ENCODE measurements at regions not wholly inside any gene's neighbourhood (a gene's known extent, or its start where the extent isn't known, plus 50 kb on each side); places are given as distances from the start of the nearest gene placed in this dataset.
"Not testable (repeated sequence)": the region's sequence is repeated elsewhere in the genome, so short reads cannot be mapped to it uniquely, and the experiment has no call there.

DNA sequence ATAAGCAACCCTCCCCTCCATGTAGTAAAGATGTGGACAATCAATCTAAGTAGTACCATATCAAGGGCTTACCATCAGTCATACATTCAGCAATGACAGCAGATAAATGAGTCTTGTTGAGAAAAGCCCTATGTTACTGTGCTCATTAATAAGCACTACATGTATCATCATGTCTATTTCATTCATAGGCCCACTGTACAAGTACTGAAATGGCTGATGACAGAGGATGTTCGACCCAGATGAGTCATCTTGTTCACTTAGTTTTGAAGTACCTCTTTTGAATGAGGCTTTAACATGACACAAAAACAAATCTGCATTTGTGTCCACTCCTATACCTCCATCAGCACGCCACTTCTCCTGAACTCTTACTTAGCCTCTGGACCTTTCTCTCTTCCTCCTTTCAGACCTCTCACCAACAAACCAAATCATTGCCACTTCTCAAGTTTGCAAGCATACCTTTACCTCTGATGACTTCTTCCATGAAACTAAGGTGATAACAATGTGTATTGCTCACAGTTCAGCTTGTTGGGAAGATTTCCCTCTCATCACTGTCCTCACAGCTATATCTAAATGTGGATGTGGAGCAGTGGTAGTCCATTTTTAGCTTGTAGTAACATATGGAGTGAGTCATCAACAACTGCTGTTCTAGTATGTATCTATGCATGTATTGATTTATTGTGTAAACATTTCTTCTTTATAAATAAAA is 921.0 kb upstream of the SLC39A10 start:
- DNase-seq: no peak

- no peak for DNase-seq
Observed at GRCh38 chr2:194730266-194730665, 926.8 kb upstream of the SLC39A10 start.

DNA sequence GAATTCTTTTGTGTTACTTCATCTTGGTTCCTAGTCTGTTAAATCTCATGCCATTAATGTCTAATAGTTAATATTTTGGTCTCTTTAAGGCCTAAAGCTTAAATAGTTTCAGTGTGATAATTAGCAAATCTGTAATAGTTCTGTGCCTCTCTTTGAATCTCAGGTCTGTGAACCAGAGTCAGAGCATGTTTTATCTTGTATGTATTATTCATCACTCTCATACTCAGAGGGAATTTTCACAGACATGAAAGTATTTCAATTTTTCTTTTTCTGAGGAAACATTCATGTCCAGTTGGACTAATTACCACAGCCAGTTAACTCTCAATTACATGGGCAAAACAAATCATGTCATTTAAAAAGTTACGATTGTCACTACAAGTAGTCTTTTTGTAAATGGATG is 931.9 kb upstream of the SLC39A10 start:
- DNase-seq: no peak

DNA sequence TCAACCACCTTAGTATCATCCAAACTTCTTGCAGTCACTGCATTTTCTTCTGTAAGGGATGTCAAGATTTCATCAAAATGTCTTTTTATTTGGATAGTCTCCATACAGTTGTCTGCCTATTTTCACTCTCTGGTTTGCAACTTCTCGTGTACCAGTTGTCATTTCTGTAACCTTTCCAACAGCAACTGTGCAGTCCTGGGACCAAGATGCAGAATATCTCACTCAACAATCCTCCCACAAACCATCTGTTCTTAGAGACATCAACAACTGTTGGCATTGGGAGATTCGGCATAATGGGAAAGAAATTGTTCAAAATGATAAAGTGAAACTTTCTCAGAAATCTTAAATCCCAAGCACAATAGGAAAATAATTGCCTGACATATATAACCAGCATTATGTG is 933.6 kb upstream of the SLC39A10 start:
- DNase-seq: no peak

DNA sequence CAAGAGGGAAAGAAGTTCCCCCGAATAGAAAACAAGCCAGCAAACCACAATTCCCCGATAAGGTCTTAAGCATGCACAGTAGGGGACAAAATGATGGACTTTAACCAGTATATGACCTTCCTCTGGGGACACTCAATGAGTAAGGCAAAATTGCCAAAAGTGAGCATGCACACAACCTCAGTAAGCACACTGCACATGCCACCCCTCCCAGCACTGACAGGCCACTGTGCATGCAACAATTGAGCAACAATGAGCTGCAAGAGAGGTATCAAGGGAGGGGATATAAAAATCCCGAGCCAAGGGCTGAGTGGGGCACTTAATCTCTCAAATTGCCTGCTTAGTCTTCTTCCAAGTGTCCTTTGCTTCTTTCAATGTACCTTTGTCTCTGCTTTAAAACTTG is 935.8 kb upstream of the SLC39A10 start:
- DNase-seq: no peak

- no peak for DNase-seq
Observed at GRCh38 chr2:194720462-194720861, 936.6 kb upstream of the SLC39A10 start.

GRCh38 chr2:194718881-194719280 is 938.1 kb upstream of the SLC39A10 start:
- no peak for DNase-seq

DNA sequence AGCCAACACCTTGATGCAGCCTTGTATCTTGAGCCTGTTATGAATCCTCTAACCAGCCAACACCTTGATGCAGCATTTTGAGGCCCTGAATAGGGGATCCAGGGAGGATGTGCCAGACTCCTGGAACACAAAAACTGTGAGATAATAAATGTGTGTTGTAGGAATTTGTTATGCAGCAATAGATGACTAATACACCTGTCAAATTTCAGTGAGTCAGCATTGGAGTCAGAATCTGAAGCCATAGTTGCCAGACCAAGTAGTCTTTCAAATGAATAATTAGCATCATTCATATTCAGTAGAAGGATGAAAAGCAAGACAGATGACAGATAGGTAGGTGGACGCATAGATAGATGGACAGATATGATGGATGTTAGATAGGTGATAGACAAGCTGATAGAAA is 942.5 kb upstream of the SLC39A10 start:
- no peak for DNase-seq

DNA sequence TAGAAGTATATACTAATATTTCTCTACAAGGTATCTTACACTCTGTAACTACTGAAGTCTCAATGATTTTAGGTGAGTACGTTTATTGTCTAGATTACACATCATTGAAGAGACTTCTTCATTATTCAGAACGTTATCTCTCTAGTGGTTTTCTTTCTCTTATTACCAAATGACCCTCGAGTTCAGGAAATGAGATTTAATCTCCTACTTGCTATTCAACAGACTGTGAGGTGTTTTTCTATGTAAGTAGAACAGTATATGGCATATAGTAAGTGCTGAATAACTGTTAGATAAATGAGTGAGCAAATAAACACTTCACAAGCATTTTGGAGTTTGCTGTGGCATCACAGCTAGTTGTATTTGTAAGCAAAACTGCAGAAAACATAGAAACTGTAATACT is 947.2 kb upstream of the SLC39A10 start:
- no peak for DNase-seq

GRCh38 chr2:194706179-194706578 is 950.8 kb upstream of the SLC39A10 start:
- no peak for DNase-seq

GRCh38 chr2:194705398-194705797 is 951.6 kb upstream of the SLC39A10 start:
- DNase-seq: no peak

GRCh38 chr2:194700726-194701125 is 956.3 kb upstream of the SLC39A10 start:
- no peak for DNase-seq

- no peak for DNase-seq
Observed at GRCh38 chr2:194700116-194700515, 956.9 kb upstream of the SLC39A10 start.

- DNase-seq: no peak
Observed at GRCh38 chr2:194698012-194698411, 959.0 kb upstream of the SLC39A10 start.

- DNase-seq: no peak
Observed at GRCh38 chr2:194697439-194697838, 959.6 kb upstream of the SLC39A10 start.

DNA sequence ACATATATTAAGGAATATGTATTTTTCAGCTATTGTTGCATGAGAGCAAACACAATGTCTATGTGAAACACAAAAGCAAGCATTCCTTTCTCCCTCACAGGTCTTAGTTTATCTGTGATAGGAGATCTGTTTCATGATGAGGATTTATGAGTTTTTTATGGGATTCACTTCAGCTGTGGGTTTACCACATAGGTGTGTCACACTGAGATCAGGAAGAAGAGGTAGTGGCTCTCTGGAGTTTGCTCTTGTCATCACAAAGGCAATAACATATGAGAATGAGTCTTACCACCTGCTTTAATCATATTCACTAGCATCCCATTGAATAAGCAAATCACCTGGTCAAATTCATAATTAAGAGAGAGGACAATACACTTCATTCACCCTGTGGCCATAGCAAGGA is 960.3 kb upstream of the SLC39A10 start:
- DNase-seq: no peak

DNA sequence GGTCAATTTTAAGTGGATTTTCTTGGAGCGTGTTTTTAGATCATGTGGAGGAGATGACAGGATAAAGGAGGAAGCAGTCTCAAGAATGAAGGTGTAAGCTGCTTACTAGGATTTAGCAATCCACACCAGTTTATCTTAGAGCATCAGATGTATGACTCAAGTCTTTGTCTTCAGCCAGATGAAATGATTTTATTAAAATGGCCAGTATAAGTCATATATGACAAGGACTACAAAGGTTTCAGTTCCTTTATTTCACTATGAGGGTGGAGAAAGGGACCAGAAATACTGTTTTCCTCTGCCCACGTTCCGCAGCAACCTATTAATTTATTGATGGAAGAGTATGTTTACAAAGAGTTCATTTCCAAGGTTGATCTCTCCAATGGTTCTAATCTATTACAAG is 970.5 kb upstream of the SLC39A10 start:
- no peak for DNase-seq

- DNase-seq: no peak
Observed at GRCh38 chr2:194674043-194674442, 983.0 kb upstream of the SLC39A10 start.

GRCh38 chr2:194672994-194673393 is 984.0 kb upstream of the SLC39A10 start:
- no peak for DNase-seq

- DNase-seq: no peak
Observed at GRCh38 chr2:194661431-194661830, 995.6 kb upstream of the SLC39A10 start.

GRCh38 chr2:194639057-194639456 is 1018.0 kb upstream of the SLC39A10 start:
- DNase-seq: not testable (repeated sequence)

DNA sequence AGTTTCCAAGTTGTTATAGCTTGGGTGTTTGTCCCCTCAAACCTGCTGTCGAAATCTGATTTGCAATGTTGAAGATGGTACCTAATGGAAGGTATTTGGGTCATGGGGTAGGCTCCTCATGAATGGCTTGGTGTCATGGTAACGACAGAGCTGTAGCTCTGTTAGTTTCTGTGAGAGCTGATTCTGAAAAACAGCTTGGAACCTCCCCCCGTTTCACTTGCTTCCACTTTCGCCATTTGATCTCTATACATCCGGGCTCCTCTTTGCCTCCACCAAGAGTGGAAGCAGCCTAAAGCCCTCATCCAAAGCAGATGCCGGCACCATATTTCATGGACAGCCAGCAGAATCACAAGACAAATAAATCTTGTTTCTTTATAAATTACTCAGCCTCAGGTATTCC is 1035.1 kb upstream of the SLC39A10 start:
- no peak for DNase-seq

DNA sequence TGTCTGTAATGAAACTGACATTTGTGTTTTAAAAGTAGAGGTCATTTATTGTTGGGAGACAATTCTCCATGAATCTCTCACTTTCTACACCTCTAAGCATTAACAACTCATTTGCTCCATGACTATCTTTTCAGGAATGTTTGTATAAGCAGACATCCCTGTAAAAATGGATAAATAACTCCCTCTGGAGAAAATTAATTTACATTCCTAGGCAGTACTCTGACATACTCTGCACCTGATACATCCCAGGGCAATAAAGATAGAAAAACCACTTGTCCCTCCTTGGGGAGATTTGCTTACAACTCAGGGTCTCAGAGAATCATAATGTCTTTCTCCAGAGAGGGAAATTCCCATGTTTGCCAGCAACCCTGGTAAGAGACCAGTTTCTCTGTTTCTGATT is 1037.7 kb upstream of the SLC39A10 start:
- DNase-seq: no peak

- DNase-seq: no peak
Observed at GRCh38 chr2:194618432-194618831, 1038.6 kb upstream of the SLC39A10 start.

- DNase-seq: no peak
Observed at GRCh38 chr2:194616334-194616733, 1040.7 kb upstream of the SLC39A10 start.

DNA sequence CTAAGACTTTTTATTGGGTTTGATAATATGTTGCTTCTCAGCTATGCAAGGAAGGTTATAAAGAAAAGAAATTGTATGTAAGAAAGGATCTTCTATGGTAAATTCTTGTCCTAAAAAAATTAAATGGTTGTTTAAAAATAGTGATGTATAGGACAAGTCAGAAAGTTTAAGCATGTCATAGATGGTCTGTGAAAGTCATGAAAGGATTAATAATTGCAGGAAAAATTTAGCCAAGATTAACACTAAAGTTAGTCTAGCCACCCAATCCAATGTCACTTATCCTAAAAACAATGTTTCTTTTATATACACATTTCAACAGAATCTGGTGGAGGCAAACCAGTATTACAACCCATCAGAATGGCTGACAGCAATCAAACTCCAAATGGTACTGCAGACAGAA is 1046.7 kb upstream of the SLC39A10 start:
- DNase-seq: no peak

Measured in NCI-H1417 (cell line).